ENCODE measurements at regions not wholly inside any gene's neighbourhood (a gene's known extent, or its start where the extent isn't known, plus 50 kb on each side); places are given as distances from the start of the nearest gene placed in this dataset.

- TF ChIP-seq CTCF (IDR thresholded peaks at IDR 0.05; ENCODE audit: low read length) (no peak), EZH2 (IDR thresholded peaks at IDR 0.05; ENCODE audit: borderline replicate concordance, low read length) (no peak)
These were observed 229.1 kb upstream of the CITED2 start for GRCh38 chr6:139603581-139603980.
